H1 (cell line): ENCODE measurements at regions not wholly inside any gene's neighbourhood (a gene's known extent, or its start where the extent isn't known, plus 50 kb on each side); places are given as distances from the start of the nearest gene placed in this dataset.

Experiments used
- CREB1 ChIP-seq: IDR thresholded peaks from 2 replicates; pipeline ENCODE4 v1.6.1; 2012; ENCODE audit warnings: inconsistent platforms
- EZH2 ChIP-seq: fragments of 200-600 bp; sonication (generic); IDR thresholded peaks from 2 replicates; pipeline ENCODE4 v1.7.1; 2012; ENCODE audit warnings: low read depth, mild to moderate bottlenecking, moderate library complexity, low read length, inconsistent platforms; ENCODE audit not compliant: severe bottlenecking
- GABPA ChIP-seq: IDR thresholded peaks from 2 replicates; pipeline ENCODE4 v1.6.1; 2011; ENCODE audit warnings: mild to moderate bottlenecking, low read length, moderate library complexity, borderline replicate concordance; ENCODE audit not compliant: insufficient read depth
- GTF2F1 ChIP-seq: IDR thresholded peaks from 2 replicates; pipeline ENCODE4 v1.6.1; 2012; ENCODE audit warnings: low read depth, low read length, improper control_type of control experiment, borderline replicate concordance
- NRF1 ChIP-seq: IDR thresholded peaks from 2 replicates; pipeline ENCODE4 v1.6.1; 2011; ENCODE audit warnings: mild to moderate bottlenecking, low read depth, low read length, improper control_type of control experiment
- PHF8 ChIP-seq: fragments of 200-600 bp; sonication (generic); conservative IDR thresholded peaks from 2 replicates; pipeline ENCODE4 v1.7.1; 2012; ENCODE audit warnings: low read depth, mild to moderate bottlenecking, inconsistent platforms, low read length, moderate library complexity
- POLR2A ChIP-seq, 2 experiments: IDR thresholded peaks; 1 replicate in 1 of 2; 2 replicates in 1 of 2; pipeline ENCODE4 v1.6.1; 2011; ENCODE audit warnings: low read depth in 2 of 2, low read length in 2 of 2, mild to moderate bottlenecking in 2 of 2; ENCODE audit errors: control extremely low read depth in 1 of 2
- SIN3A ChIP-seq, 2 experiments: IDR thresholded peaks in 1 of 2; conservative IDR thresholded peaks in 1 of 2; 2 replicates each; pipeline ENCODE4 v1.6.1; 2011 to 2012; ENCODE audit warnings: low read length in 2 of 2, improper control_type of control experiment in 1 of 2, low read depth in 1 of 2, mild to moderate bottlenecking in 1 of 2
- SRF ChIP-seq: IDR thresholded peaks from 2 replicates; pipeline ENCODE4 v1.6.1; 2011; ENCODE audit warnings: mild to moderate bottlenecking, low read depth, low read length, moderate library complexity
- SUZ12 ChIP-seq: fragments of 200-600 bp; sonication (generic); IDR thresholded peaks from 2 replicates; pipeline ENCODE4 v1.6.1; 2012; ENCODE audit warnings: mild to moderate bottlenecking, inconsistent platforms, low read length, moderate library complexity, mixed read lengths
- TBP ChIP-seq: IDR thresholded peaks from 2 replicates; pipeline ENCODE4 v1.6.1; 2011; ENCODE audit warnings: low read depth, low read length, improper control_type of control experiment
- TF ChIP-seq, protein P1 (sequence below), 3 experiments: IDR thresholded peaks; 1 replicate in 2 of 3; 2 replicates in 1 of 3; pipeline versions ENCODE4 v1.5.1 to v1.6.1; 2011; ENCODE audit warnings: low read length in 3 of 3, mild to moderate bottlenecking in 3 of 3, inconsistent platforms in 2 of 3, low read depth in 1 of 3, moderate library complexity in 1 of 3; ENCODE audit not compliant: insufficient read depth in 1 of 3; ENCODE audit errors: control extremely low read depth in 1 of 3

GRCh38 chr2:11930211-11930761 lies 183.9 kb downstream of the LPIN1 start:
- TF ChIP-seq EZH2 (no peak), SRF (no peak), GABPA (no peak), PHF8 (no peak), SIN3A (conservative IDR thresholded peaks at IDR 0.05 in 1 of 2, IDR thresholded peaks at IDR 0.05 in 1 of 2; ENCODE audit: low read depth in 1 of 2, low read length in 2 of 2) (no peak), TBP (no peak), POLR2A (IDR thresholded peaks at IDR 0.05; ENCODE audit: control extremely low read depth in 1 of 2, low read depth in 2 of 2, low read length in 2 of 2) (no peak), CREB1 (no peak), SUZ12 (no peak), GTF2F1 (no peak), NRF1 (no peak)
- TF ChIP-seq, protein P1, sequence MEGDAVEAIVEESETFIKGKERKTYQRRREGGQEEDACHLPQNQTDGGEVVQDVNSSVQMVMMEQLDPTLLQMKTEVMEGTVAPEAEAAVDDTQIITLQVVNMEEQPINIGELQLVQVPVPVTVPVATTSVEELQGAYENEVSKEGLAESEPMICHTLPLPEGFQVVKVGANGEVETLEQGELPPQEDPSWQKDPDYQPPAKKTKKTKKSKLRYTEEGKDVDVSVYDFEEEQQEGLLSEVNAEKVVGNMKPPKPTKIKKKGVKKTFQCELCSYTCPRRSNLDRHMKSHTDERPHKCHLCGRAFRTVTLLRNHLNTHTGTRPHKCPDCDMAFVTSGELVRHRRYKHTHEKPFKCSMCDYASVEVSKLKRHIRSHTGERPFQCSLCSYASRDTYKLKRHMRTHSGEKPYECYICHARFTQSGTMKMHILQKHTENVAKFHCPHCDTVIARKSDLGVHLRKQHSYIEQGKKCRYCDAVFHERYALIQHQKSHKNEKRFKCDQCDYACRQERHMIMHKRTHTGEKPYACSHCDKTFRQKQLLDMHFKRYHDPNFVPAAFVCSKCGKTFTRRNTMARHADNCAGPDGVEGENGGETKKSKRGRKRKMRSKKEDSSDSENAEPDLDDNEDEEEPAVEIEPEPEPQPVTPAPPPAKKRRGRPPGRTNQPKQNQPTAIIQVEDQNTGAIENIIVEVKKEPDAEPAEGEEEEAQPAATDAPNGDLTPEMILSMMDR (IDR thresholded peaks at IDR 0.05; ENCODE audit: control extremely low read depth in 1 of 3, insufficient read depth in 1 of 3, low read depth in 1 of 3, low read length in 3 of 3) = no peak
